ENCODE measurements at regions not wholly inside any gene's neighbourhood (a gene's known extent, or its start where the extent isn't known, plus 50 kb on each side); places are given as distances from the start of the nearest gene placed in this dataset.

- FAIRE-seq: no peak
These were observed 150.8 kb upstream of the DIPK2B start for GRCh38 chrX:45351478-45351877.

GRCh38 chrX:45348296-45348695, 147.6 kb upstream of the DIPK2B start:
- no peak for FAIRE-seq

GRCh38 chrX:45347877-45348276, 147.2 kb upstream of the DIPK2B start:
- no peak for FAIRE-seq

DNA sequence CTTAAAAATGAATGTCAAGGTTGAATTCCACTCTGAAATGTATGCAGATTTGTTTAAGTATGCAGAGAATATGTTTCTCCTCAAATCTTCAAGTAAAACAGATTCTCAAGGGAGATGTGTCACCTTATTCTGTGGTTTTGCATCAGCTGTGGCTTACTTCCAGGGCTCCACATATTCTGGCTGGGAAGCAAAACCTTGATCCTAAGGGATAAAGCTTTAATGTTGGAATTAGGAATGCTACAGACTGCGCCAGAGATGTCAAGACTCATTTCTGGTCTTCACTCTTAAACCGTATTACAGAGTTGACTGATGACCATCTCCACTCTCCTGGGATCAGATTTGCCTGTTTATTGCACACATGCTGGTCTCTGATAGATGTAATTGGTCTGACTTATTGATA, 143.9 kb upstream of the DIPK2B start:
- FAIRE-seq: no peak

GRCh38 chrX:45329217-45329616, 128.5 kb upstream of the DIPK2B start:
- FAIRE-seq: no peak

DNA sequence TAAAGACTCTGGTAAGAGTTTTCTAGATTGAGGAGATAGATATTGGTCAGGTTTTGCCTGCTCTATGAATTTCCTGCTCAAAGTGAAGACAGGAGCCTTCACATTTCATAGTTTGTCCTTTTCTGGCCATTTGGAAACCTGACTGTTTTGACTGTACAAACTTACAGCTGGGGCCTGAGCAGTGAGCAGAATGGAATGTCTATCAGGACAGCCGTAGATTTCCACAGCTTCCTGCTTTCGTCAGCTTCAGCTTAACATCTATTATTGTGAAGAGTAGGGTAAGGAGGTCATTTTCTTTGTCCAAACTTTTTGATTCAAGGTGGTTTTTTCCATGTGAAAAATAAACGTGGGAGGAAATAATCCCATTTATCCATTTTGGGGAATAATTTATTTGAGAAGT, 124.3 kb upstream of the DIPK2B start:
- FAIRE-seq: no peak

GRCh38 chrX:45323387-45323786, 122.7 kb upstream of the DIPK2B start:
- no peak for FAIRE-seq

GRCh38 chrX:45322820-45323219, 122.1 kb upstream of the DIPK2B start:
- no peak for FAIRE-seq

- FAIRE-seq: peak; percentile 62
These were observed 121.7 kb upstream of the DIPK2B start for GRCh38 chrX:45322382-45322781.

DNA sequence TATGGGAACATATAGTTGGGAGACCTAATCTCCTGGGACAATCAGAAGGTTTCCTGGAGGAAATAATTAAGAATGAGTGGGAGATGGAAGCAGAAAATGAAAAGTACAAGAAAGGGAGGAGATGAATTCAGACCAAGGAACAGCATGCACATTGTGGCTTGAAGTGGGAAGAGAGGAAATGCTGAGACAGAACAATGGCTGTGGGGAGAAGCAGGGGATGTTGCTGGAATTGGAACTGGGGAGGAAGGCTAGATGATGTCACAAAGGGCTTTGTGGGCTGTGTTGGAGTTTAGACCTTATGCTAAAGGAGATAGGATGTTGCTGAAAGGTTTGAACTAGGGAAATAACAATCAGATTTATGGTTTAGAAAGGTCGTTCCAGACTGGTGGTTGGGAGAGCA, 119.5 kb upstream of the DIPK2B start:
- FAIRE-seq: no peak

- no peak for FAIRE-seq
These were observed 109.1 kb upstream of the DIPK2B start for GRCh38 chrX:45309801-45310200.

- no peak for FAIRE-seq
These were observed 108.4 kb upstream of the DIPK2B start for GRCh38 chrX:45309096-45309495.

DNA sequence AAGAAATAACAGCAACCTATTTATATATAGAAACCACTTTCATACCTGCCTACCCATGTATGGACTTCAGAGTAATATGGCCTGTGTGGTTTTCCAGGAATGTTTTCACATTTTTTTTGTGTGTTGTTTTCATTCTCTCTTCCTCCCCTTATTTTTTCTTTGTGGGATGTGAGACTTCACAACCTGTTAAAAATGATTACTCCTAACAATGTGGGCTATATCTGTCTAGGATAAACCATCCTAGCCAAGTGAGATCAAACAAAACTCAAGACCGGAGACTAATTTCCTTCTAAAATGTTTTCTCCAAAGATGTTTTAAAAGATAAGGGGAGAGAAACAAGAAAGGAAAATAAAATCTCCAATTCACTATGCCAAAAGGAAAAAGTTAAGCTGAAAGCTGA, 106.1 kb upstream of the DIPK2B start:
- no peak for FAIRE-seq

DNA sequence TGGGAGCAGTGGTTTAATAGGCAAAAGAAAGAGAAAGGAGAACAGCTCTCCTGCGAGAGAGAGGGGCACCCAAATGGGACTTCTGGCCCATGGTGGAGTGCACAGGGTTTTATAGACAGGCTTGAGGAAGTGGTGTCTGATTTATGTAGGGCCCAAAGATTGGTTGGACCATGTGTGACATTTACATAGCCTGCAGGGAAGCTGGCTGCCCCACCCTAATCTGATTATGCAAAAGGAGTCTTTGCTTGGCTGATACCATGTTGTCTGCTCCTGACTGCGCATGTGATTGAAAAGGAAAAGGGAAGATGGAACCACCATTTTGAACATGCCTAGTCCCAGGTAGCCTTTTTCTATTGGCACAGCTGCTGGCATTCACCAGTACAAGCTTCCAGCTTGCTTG, 100.0 kb upstream of the DIPK2B start:
- no peak for FAIRE-seq

DNA sequence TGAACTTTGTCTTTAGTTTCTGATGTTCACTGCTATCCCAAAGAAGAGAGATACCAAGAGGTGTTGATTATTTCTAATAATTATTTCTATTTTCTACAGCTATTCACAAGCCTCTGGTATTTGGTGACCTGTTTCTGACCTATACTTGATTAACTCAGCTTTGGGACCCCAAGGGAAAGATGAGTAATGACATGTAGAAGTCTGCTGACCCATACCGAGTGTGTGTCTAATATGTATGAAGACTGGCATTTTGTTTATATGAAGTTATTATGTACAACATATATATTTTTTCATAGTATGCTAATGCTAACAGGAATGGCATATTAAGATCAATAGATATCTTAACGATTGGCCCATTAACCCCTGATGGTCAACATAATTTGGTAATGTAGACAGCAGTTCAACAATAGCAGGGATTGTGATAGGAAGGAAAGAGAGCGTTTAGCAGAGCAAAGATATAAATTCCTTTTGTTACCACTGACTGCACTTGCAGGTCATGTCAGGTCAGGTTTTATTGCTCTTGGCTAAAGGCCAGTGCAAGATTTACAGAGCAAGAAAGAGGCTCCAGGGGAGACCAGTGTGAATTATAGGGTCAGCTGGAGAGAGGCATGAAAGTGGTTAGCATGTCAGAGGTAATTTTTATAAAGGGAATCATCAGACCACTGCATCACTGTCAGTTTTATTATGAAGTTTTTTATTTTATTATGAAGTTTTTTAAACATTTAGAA, 94.7 kb upstream of the DIPK2B start:
- FAIRE-seq: no peak

DNA sequence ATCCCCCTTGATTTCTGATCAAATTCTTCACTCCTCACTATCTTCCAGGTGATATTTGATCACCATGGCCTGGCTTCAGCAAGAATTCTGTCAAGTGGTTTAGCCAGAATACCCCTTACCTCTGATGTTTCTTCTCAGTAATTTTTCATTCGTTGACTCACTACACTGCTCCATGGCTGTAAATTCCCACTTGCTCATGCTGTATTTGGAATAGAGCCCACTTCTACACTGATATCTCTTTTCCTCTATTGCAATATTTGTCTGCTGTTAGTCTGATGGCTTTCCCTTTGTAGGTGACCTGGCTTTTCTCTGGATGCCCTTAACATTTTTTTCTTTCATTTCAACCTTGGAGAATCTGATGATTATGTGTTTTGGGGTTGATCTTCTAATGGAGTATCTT, 73.9 kb upstream of the DIPK2B start:
- FAIRE-seq: no peak

- FAIRE-seq: no peak
These were observed 66.3 kb upstream of the DIPK2B start for GRCh38 chrX:45267007-45267406.

- FAIRE-seq: no peak
These were observed 65.8 kb upstream of the DIPK2B start for GRCh38 chrX:45266456-45266855.

DNA sequence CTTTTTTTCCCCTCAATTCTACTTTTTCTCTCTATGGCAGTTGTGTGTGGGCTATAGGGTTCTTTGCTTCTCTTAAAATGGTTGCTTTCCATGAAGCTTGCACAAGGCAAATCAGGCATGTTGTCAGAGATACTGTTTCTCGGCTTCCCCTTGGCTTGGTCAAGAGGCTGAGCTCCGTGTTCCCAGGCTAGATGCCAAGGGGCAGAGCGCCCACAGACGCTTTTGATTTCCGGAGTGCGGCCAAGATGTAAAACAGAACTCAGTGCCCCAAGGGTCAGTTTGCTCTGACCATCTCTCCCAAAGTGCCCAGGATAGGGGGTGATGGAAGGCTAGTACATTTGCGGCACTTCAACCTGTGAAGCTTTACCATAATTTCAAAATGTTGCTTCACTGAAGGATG, 64.2 kb upstream of the DIPK2B start:
- FAIRE-seq: no peak

- no peak for FAIRE-seq
These were observed 60.8 kb upstream of the DIPK2B start for GRCh38 chrX:45261471-45261870.

- no peak for FAIRE-seq
These were observed 60.3 kb upstream of the DIPK2B start for GRCh38 chrX:45261005-45261404.

DNA sequence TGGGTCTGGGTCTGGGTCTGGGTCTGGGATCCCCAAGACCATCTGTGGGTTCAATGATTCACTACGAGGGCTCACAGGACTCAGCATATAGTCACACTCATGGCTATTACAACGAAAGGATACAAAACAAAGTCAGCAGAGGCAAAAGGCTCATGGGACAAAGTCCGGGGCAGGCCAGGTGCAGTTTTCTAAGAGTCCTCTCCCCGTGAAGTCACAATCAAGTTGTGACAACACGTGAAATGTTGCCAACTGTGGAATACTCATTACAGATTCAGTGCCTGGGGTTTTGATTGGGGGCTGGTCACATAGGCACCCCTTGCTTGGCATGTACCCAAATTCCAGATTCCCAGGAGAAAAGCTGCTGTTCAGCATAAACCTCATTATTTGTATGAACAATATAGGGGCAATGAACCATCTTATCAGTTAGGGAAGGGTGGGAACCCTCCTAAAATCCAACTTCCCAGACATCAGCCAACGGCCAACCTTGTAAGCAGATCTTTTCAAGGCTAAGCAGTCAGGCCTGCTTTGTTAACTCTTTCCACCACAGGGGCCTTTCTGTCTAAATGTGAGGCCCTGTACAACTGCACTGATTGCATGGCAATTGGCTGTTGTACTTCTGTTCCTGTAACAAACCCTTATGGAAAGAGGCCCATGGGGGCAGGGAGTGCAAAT, 58.2 kb upstream of the DIPK2B start:
- FAIRE-seq: no peak
